Esophagus muscularis mucosa (tissue), 4 donors: ENCODE measurements at regions not wholly inside any gene's neighbourhood (a gene's known extent, or its start where the extent isn't known, plus 50 kb on each side); places are given as distances from the start of the nearest gene placed in this dataset.

Experiments used
- CTCF ChIP-seq, 3 experiments: fragments of 200-600 bp in 2 of 3; fragments of 450-650 bp in 1 of 3; sonication (generic) in 2 of 3; IDR thresholded peaks; one replicate each; pipeline ENCODE4 v1.5.1; 2017 to 2019; ENCODE audit warnings: antibody characterized with exemption in 3 of 3, mild to moderate bottlenecking in 2 of 3, moderate library complexity in 1 of 3
- EP300 ChIP-seq: sonication (generic); formaldehyde crosslinking; IDR thresholded peaks from one replicate; pipeline ENCODE4 v1.6.1; 2017; ENCODE audit warnings: antibody characterized with exemption
- POLR2A ChIP-seq: fragments of 450-650 bp; IDR thresholded peaks from one replicate; pipeline ENCODE4 v1.6.1; 2017; ENCODE audit warnings: antibody characterized with exemption, moderate library complexity, mild to moderate bottlenecking, low read depth
- POLR2AphosphoS5 ChIP-seq, 2 donors: sonication (generic); formaldehyde crosslinking; IDR thresholded peaks; one replicate each; pipeline ENCODE4 v1.6.1; 2017; ENCODE audit warnings: antibody characterized with exemption in 2 of 2

- TF ChIP-seq POLR2A = no peak
- no peak for TF ChIP-seq CTCF (IDR thresholded peaks at IDR 0.05)
- TF ChIP-seq POLR2AphosphoS5 (IDR thresholded peaks at IDR 0.05) = no peak
- no peak for TF ChIP-seq EP300
Observed at GRCh38 chr20:40232273-40232672, 456.8 kb downstream of the MAFB start.
